ENCODE measurements at regions not wholly inside any gene's neighbourhood (a gene's known extent, or its start where the extent isn't known, plus 50 kb on each side); places are given as distances from the start of the nearest gene placed in this dataset.

- H3K4me1 ChIP-seq (ENCODE audit: low read length), result no peaks in the 10 kb centered on the region
- no peak for DNase-seq
- no peaks in the 10 kb centered on the region for H4K20me1 ChIP-seq (ENCODE audit: insufficient read depth, low read length)
- H3K36me3 ChIP-seq (replicated peaks; ENCODE audit: insufficient read depth, low read length), result no peaks in the 10 kb centered on the region
- no peak overlapping the region for H3K9ac ChIP-seq (ENCODE audit: low read length)
- H3K4me2 ChIP-seq (ENCODE audit: low read depth, low read length), result no peak overlapping the region
- H3K79me2 ChIP-seq (ENCODE audit: low read length), result no peaks in the 10 kb centered on the region
- no peaks in the 10 kb centered on the region for H3F3A ChIP-seq (ENCODE audit: insufficient read depth, low read length)
- H3K4me3 ChIP-seq (ENCODE audit: low read length), result no peak overlapping the region
- H3K9me3 ChIP-seq (replicated peaks; ENCODE audit: insufficient read depth, low read length), result no peaks in the 10 kb centered on the region
- H3K9me2 ChIP-seq (replicated peaks; ENCODE audit: insufficient read depth, low read length), result no peaks in the 10 kb centered on the region
- no peak overlapping the region for H2AFZ ChIP-seq (ENCODE audit: low read length)
- no peak for TF ChIP-seq EZH2 (optimal IDR thresholded peaks at IDR 0.05; ENCODE audit: low read depth, low read length)
- no peak for TF ChIP-seq EZH2phosphoT487 (IDR thresholded peaks at IDR 0.05; ENCODE audit: low read length)
- no peak for TF ChIP-seq CTCF (IDR thresholded peaks at IDR 0.05; ENCODE audit: low read length)
- H3K27me3 ChIP-seq (replicated peaks; ENCODE audit: insufficient read depth, low read length), result no peaks in the 10 kb centered on the region
- no peak overlapping the region for H3K27ac ChIP-seq (ENCODE audit: low read length)
These were observed 117.7 kb upstream of the RAB6C start for GRCh38 chr2:129861666-129862288.

DNA sequence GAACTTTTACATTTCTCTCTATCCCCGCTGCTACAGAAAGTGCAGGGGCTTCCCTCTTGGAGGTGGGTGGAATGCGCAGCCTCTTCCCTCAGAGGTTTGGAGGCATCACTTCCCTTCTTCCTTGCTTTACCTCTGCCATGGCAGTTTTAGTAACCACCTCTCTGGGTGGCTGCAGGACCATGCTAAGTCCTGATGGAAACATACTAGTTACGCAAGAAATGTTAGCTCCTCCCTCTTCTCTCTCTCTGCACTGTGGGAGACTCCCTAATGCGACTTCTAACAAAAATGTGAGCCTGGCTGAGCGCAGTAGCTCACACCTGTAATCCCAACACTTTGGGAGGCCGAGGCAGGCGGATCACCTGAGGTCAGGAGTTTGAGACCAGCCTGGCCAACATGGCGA, 116.8 kb upstream of the RAB6C start:
- Histone ChIP-seq H3K36me3 (replicated peaks; ENCODE audit: insufficient read depth, low read length) (no peaks in the 10 kb centered on the region), H3K9me2 (replicated peaks; ENCODE audit: insufficient read depth, low read length) (no peaks in the 10 kb centered on the region), H3F3A (ENCODE audit: insufficient read depth, low read length) (no peaks in the 10 kb centered on the region), H3K4me1 (ENCODE audit: low read length) (no peaks in the 10 kb centered on the region), H2AFZ (ENCODE audit: low read length) (no peak overlapping the region), H3K4me3 (ENCODE audit: low read length) (no peak overlapping the region), H3K4me2 (ENCODE audit: low read depth, low read length) (no peak overlapping the region), H3K27ac (ENCODE audit: low read length) (no peak overlapping the region), H3K9me3 (replicated peaks; ENCODE audit: insufficient read depth, low read length) (no peaks in the 10 kb centered on the region), H3K79me2 (ENCODE audit: low read length) (no peaks in the 10 kb centered on the region), H3K27me3 (replicated peaks; ENCODE audit: insufficient read depth, low read length) (no peaks in the 10 kb centered on the region), H3K9ac (ENCODE audit: low read length) (no peak overlapping the region), H4K20me1 (ENCODE audit: insufficient read depth, low read length) (no peaks in the 10 kb centered on the region)
- no peak for DNase-seq
- TF ChIP-seq EZH2 (optimal IDR thresholded peaks at IDR 0.05; ENCODE audit: low read depth, low read length) (no peak), EZH2phosphoT487 (IDR thresholded peaks at IDR 0.05; ENCODE audit: low read length) (no peak), CTCF (IDR thresholded peaks at IDR 0.05; ENCODE audit: low read length) (no peak)

GRCh38 chr2:129863350-129863749, 116.1 kb upstream of the RAB6C start:
- TF ChIP-seq EZH2 (optimal IDR thresholded peaks at IDR 0.05; ENCODE audit: low read depth, low read length), result no peak
- TF ChIP-seq EZH2phosphoT487 (IDR thresholded peaks at IDR 0.05; ENCODE audit: low read length), result no peak
- TF ChIP-seq CTCF (IDR thresholded peaks at IDR 0.05; ENCODE audit: low read length), result no peak
- Histone ChIP-seq H3K4me3 (ENCODE audit: low read length) (no peak overlapping the region), H3K9me2 (replicated peaks; ENCODE audit: insufficient read depth, low read length) (no peaks in the 10 kb centered on the region), H2AFZ (ENCODE audit: low read length) (no peak overlapping the region), H4K20me1 (ENCODE audit: insufficient read depth, low read length) (no peaks in the 10 kb centered on the region), H3K36me3 (replicated peaks; ENCODE audit: insufficient read depth, low read length) (no peaks in the 10 kb centered on the region), H3F3A (ENCODE audit: insufficient read depth, low read length) (no peaks in the 10 kb centered on the region), H3K9ac (ENCODE audit: low read length) (no peak overlapping the region), H3K27me3 (replicated peaks; ENCODE audit: insufficient read depth, low read length) (no peaks in the 10 kb centered on the region), H3K79me2 (ENCODE audit: low read length) (no peaks in the 10 kb centered on the region), H3K27ac (ENCODE audit: low read length) (no peak overlapping the region), H3K4me2 (ENCODE audit: low read depth, low read length) (no peak overlapping the region), H3K4me1 (ENCODE audit: low read length) (no peaks in the 10 kb centered on the region), H3K9me3 (replicated peaks; ENCODE audit: insufficient read depth, low read length) (no peaks in the 10 kb centered on the region)
- no peak for DNase-seq
